A673 (cell line): ENCODE measurements at regions not wholly inside any gene's neighbourhood (a gene's known extent, or its start where the extent isn't known, plus 50 kb on each side); places are given as distances from the start of the nearest gene placed in this dataset.

ENCODE experiments used
- BruUV-seq: library from RNA; stranded (reverse); fragments of 400-500 nt; replicated peaks from 2 replicates; lab custom pipeline; 2021; lab: Mats Ljungman, UMichigan
- CTCF ChIA-PET: fragments of 300-600 bp; sonication (Branson Sonifier 250); formaldehyde crosslinking; loops from one replicate; lab custom pipeline; 2022; ENCODE audit warnings: antibody characterized with exemption; lab: Charles Lee
- POLR2A ChIA-PET: fragments of 300-600 bp; sonication (Branson Sonifier 250); formaldehyde crosslinking; loops from one replicate; lab custom pipeline; 2022; ENCODE audit warnings: antibody characterized with exemption; ENCODE audit not compliant: low non-redundant PET; lab: Charles Lee
- DNase-seq: peaks from one replicate; pipeline ENCODE4 v3.0.0-alpha.2; 2015; ENCODE audit warnings: low spot score
- H3K27ac ChIP-seq: fragments of 200-600 bp; sonication (generic); 2 replicates; pipeline ENCODE4 v1.5.1; 2016; ENCODE audit warnings: mixed run types, low read depth, mild to moderate bottlenecking, mixed read lengths, antibody characterized with exemption, low read length; ENCODE audit not compliant: poor library complexity, severe bottlenecking
- H3K27me3 ChIP-seq: fragments of 200-600 bp; sonication (generic); replicated peaks from 2 replicates; pipeline ENCODE4 v1.6.1; 2017; ENCODE audit warnings: mixed run types, low read depth, mild to moderate bottlenecking, mixed read lengths, antibody characterized with exemption, low read length; ENCODE audit not compliant: insufficient read depth, poor library complexity
- H3K36me3 ChIP-seq: fragments of 200-600 bp; sonication (generic); 2 replicates; pipeline ENCODE4 v1.6.1; 2016; ENCODE audit warnings: mixed run types, mild to moderate bottlenecking, mixed read lengths, antibody characterized with exemption, low read length; ENCODE audit not compliant: insufficient read depth, poor library complexity, severe bottlenecking
- H3K4me1 ChIP-seq: fragments of 200-600 bp; sonication (generic); 2 replicates; pipeline ENCODE4 v1.6.1; 2017; ENCODE audit warnings: mixed run types, mild to moderate bottlenecking, mixed read lengths, antibody characterized with exemption, low read length; ENCODE audit not compliant: insufficient read depth, poor library complexity, severe bottlenecking
- H3K4me3 ChIP-seq: fragments of 200-600 bp; sonication (generic); 2 replicates; pipeline ENCODE4 v1.5.1; 2016; ENCODE audit warnings: low read depth, mixed run types, mild to moderate bottlenecking, mixed read lengths, low read length; ENCODE audit not compliant: poor library complexity, severe bottlenecking
- H3K9me3 ChIP-seq: fragments of 200-600 bp; sonication (generic); 2 replicates; pipeline ENCODE4 v1.6.1; 2016; ENCODE audit warnings: mixed run types, low read depth, mild to moderate bottlenecking, mixed read lengths, antibody characterized with exemption, low read length; ENCODE audit not compliant: poor library complexity, severe bottlenecking
- CTCF ChIP-seq: fragments of 300-800, 200-600 bp; sonication (generic); conservative IDR thresholded peaks from 2 replicates; pipeline ENCODE4 v1.5.1; 2017; ENCODE audit warnings: low read depth, mild to moderate bottlenecking, antibody characterized with exemption, low read length, moderate library complexity, mixed read lengths
- EZH2 ChIP-seq: fragments of 200-600 bp; sonication (generic); IDR thresholded peaks from 2 replicates; pipeline ENCODE4 v1.6.1; 2017; ENCODE audit warnings: borderline replicate concordance, low read depth, mild to moderate bottlenecking, mixed read lengths, antibody characterized with exemption, low read length; ENCODE audit not compliant: poor library complexity, severe bottlenecking
- intact Hi-C: fragments of 100-400 bp; cut with micrococcal nuclease; formaldehyde crosslinking; loops from one replicate; pipeline ENCODE4 v1.10.0; 2022; ENCODE audit not compliant: unreplicated experiment

GRCh38 chr5:167122267-167122666, 1169.2 kb upstream of the WWC1 start:
- ChIA-PET CTCF (no interaction called here), POLR2A (no interaction called here)
- Histone ChIP-seq H3K36me3 (no peaks in the 10 kb centered on the region), H3K9me3 (no peaks in the 10 kb centered on the region), H3K27ac (no peak overlapping the region), H3K4me3 (no peak overlapping the region), H3K27me3 (no peaks in the 10 kb centered on the region), H3K4me1 (no peaks in the 10 kb centered on the region)
- TF ChIP-seq CTCF: no peak
- no peak for TF ChIP-seq EZH2
- BruUV-seq: no TSS peak
- intact Hi-C loops: no loop called here
- DNase-seq: no peak

GRCh38 chr5:167123126-167123525, 1168.3 kb upstream of the WWC1 start:
- Histone ChIP-seq H3K36me3 (no peaks in the 10 kb centered on the region), H3K4me3 (no peak overlapping the region), H3K27me3 (no peaks in the 10 kb centered on the region), H3K4me1 (no peaks in the 10 kb centered on the region), H3K9me3 (no peaks in the 10 kb centered on the region), H3K27ac (no peak overlapping the region)
- ChIA-PET POLR2A (no interaction called here), CTCF (no interaction called here)
- intact Hi-C loops: no loop called here
- no TSS peak for BruUV-seq
- no peak for DNase-seq
- no peak for TF ChIP-seq CTCF
- TF ChIP-seq EZH2: no peak

- Histone ChIP-seq H3K27ac (no peak overlapping the region), H3K4me1 (no peaks in the 10 kb centered on the region), H3K36me3 (no peaks in the 10 kb centered on the region), H3K4me3 (no peak overlapping the region), H3K9me3 (no peaks in the 10 kb centered on the region), H3K27me3 (no peaks in the 10 kb centered on the region)
- ChIA-PET CTCF (no interaction called here), POLR2A (no interaction called here)
- intact Hi-C loops: no loop called here
- BruUV-seq: no TSS peak
- TF ChIP-seq EZH2 (no peak), CTCF (no peak)
- no peak for DNase-seq
Observed at GRCh38 chr5:167128581-167128980, 1162.9 kb upstream of the WWC1 start.
